ENCODE measurements at regions not wholly inside any gene's neighbourhood (a gene's known extent, or its start where the extent isn't known, plus 50 kb on each side); places are given as distances from the start of the nearest gene placed in this dataset.
A peak's percentile ranks its signal among the peaks of the same experiment; 100 is the strongest.

DNA sequence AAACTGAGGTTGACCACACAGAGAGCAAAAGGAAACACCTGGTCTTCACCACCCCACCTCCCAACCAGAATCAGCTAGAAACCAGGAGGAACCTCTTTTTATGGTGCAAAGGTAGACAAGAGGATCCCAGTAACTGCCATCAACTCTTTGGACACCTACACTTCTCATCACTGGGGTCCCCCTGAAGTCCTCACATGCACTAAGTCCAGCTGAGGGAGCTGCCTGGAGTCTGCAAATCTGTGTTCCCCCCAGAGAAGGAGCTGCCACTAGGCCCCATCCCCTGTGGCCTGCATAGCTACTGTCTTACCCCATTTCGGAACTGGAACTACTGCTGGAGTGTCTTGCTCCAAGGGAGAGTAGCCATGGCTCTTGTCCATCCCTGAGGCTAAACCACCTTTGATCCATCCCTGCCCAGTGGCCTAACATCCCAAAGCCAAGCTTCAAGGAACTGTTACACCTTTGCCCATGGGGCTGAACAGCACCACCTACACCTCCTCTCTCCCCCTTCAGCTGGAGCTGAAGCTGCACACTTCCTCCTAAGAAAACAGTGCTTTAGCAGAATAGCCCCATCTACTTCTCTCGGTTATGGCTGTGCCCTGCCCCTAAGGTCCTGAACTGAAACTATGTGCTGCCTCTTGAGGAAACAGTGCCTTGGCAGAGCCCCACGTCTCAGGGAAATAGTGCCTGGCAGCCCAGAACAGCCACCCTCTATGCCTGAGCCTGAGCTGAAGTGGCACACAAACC, 85.4 kb upstream of the CD53 start:
- peak; percentile 83 for ATAC-seq
- intact Hi-C loops (cut with DNase I, micrococcal nuclease), result no loop called here
- no peak for TF ChIP-seq CTCF (IDR thresholded peaks at IDR 0.05)
- DNase-seq, result peak; percentile 26 to 53 (median 52)
- Histone ChIP-seq H3K4me1 (ENCODE audit: low read depth) (no peaks in the 10 kb centered on the region), H3K36me3 (ENCODE audit: low read depth) (no peaks in the 10 kb centered on the region), H3K9me3 (no peaks in the 10 kb centered on the region), H3K4me3 (no peak overlapping the region)

GRCh38 chr1:110786802-110787327, 86.1 kb upstream of the CD53 start:
- Histone ChIP-seq H3K4me1 (ENCODE audit: low read depth) (no peaks in the 10 kb centered on the region), H3K4me3 (no peak overlapping the region), H3K36me3 (ENCODE audit: low read depth) (no peaks in the 10 kb centered on the region), H3K9me3 (no peaks in the 10 kb centered on the region)
- intact Hi-C loops (cut with DNase I, micrococcal nuclease), result no loop called here
- no peak for TF ChIP-seq CTCF (IDR thresholded peaks at IDR 0.05)
- ATAC-seq (no peak), DNase-seq (no peak)

- intact Hi-C loops (cut with DNase I, micrococcal nuclease), result no loop called here
- Histone ChIP-seq H3K9me3 (no peaks in the 10 kb centered on the region), H3K4me1 (ENCODE audit: low read depth) (no peaks in the 10 kb centered on the region), H3K36me3 (ENCODE audit: low read depth) (no peaks in the 10 kb centered on the region), H3K4me3 (no peak overlapping the region)
- ATAC-seq (no peak), DNase-seq (no peak)
- no peak for TF ChIP-seq CTCF (IDR thresholded peaks at IDR 0.05)
Measured at GRCh38 chr1:110785612-110786011, 87.3 kb upstream of the CD53 start.

GRCh38 chr1:110785055-110785454, 87.9 kb upstream of the CD53 start:
- H3K36me3 ChIP-seq (ENCODE audit: low read depth), result no peaks in the 10 kb centered on the region
- TF ChIP-seq CTCF (IDR thresholded peaks at IDR 0.05), result no peak
- no peaks in the 10 kb centered on the region for H3K9me3 ChIP-seq
- no peak for DNase-seq
- intact Hi-C loops (cut with DNase I, micrococcal nuclease), result no loop called here
- no peaks in the 10 kb centered on the region for H3K4me1 ChIP-seq (ENCODE audit: low read depth)
- no peak overlapping the region for H3K4me3 ChIP-seq
- no peak for ATAC-seq

DNA sequence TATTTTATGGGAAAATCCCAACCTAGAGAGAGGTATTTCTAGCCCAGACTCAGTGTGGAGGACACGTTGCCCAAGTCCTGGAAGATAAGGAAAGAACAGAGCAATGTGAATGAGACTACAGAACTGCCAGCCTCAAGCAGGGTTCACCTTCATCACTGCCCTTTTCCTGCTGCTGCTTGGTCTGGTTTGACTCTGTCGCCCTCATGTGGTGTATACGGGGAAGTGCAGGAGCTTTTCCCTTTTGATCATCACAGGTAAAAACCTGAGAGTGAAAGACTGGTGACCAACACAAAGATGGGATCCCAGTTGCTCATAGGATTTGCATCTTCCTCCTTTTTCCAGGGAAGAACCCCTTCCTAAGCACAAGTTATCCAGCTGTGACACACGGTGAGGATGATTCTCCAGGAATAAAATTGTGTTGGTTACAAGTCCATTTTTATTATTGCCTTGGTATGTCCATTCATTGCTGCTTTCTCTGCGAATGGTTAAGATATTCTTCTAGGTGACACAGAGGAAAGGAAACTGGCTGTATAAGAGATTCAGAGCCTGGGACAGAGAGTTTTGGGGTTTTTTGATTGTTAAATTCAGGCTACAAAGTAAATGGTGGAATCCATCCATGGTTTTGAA, 89.5 kb upstream of the CD53 start:
- no peaks in the 10 kb centered on the region for H3K9me3 ChIP-seq
- TF ChIP-seq CTCF (IDR thresholded peaks at IDR 0.05), result peak; percentile 88
- ATAC-seq (peak; percentile 81), DNase-seq (peak in 1 of 3 donors; percentile 59)
- H3K36me3 ChIP-seq (ENCODE audit: low read depth), result no peaks in the 10 kb centered on the region
- intact Hi-C loops (cut with DNase I, micrococcal nuclease), result loop anchor here in 1 of 2 donors (5.0 kb wide), 1 partner anchor 166 kb away; no protein-coding TSS in a partner anchor
- no peaks in the 10 kb centered on the region for H3K4me1 ChIP-seq (ENCODE audit: low read depth)
- H3K4me3 ChIP-seq, result no peak overlapping the region

All from mucosa of descending colon (tissue), 3 donors.